ENCODE measurements at regions not wholly inside any gene's neighbourhood (a gene's known extent, or its start where the extent isn't known, plus 50 kb on each side); places are given as distances from the start of the nearest gene placed in this dataset.
A peak's percentile ranks its signal among the peaks of the same experiment; 100 is the strongest.

GRCh38 chr22:22348127-22348814, 103.7 kb downstream of the VPREB1 start:
- TF ChIP-seq, protein P1, sequence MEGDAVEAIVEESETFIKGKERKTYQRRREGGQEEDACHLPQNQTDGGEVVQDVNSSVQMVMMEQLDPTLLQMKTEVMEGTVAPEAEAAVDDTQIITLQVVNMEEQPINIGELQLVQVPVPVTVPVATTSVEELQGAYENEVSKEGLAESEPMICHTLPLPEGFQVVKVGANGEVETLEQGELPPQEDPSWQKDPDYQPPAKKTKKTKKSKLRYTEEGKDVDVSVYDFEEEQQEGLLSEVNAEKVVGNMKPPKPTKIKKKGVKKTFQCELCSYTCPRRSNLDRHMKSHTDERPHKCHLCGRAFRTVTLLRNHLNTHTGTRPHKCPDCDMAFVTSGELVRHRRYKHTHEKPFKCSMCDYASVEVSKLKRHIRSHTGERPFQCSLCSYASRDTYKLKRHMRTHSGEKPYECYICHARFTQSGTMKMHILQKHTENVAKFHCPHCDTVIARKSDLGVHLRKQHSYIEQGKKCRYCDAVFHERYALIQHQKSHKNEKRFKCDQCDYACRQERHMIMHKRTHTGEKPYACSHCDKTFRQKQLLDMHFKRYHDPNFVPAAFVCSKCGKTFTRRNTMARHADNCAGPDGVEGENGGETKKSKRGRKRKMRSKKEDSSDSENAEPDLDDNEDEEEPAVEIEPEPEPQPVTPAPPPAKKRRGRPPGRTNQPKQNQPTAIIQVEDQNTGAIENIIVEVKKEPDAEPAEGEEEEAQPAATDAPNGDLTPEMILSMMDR (IDR thresholded peaks at IDR 0.05): peak; percentile 13
- TF ChIP-seq EZH2 (IDR thresholded peaks at IDR 0.05; ENCODE audit: borderline replicate concordance, insufficient read depth, low read depth, low read length, poor library complexity, severe bottlenecking): no peak
